HCEC 1CT (cell line): ENCODE measurements at regions not wholly inside any gene's neighbourhood (a gene's known extent, or its start where the extent isn't known, plus 50 kb on each side); places are given as distances from the start of the nearest gene placed in this dataset.

Experiments
- DNase-seq: peaks from one replicate; pipeline ENCODE4 v3.0.0-alpha.2; 2017

- no peak for DNase-seq
These were observed 114.7 kb upstream of the EEA1 start for GRCh38 chr12:93043877-93044209.

- DNase-seq, result no peak
These were observed 118.0 kb upstream of the EEA1 start for GRCh38 chr12:93047118-93047517.

- no peak for DNase-seq
These were observed 119.6 kb upstream of the EEA1 start for GRCh38 chr12:93048656-93049055.

- peak; percentile 64 for DNase-seq
These were observed 121.1 kb upstream of the EEA1 start for GRCh38 chr12:93050026-93050747.

GRCh38 chr12:93050748-93051081 is 121.6 kb upstream of the EEA1 start:
- DNase-seq, result no peak

GRCh38 chr12:93054021-93054420 is 124.9 kb upstream of the EEA1 start:
- DNase-seq, result no peak

- DNase-seq, result no peak
These were observed 126.1 kb upstream of the EEA1 start for GRCh38 chr12:93055221-93055620.

- DNase-seq, result no peak
These were observed 128.0 kb upstream of the EEA1 start for GRCh38 chr12:93056971-93057535.

GRCh38 chr12:93058280-93058679 is 129.2 kb upstream of the EEA1 start:
- DNase-seq, result no peak

GRCh38 chr12:93059288-93059687 is 130.2 kb upstream of the EEA1 start:
- DNase-seq, result no peak

- DNase-seq, result no peak
These were observed 131.0 kb upstream of the EEA1 start for GRCh38 chr12:93059925-93060665.

- DNase-seq, result no peak
These were observed 131.8 kb upstream of the EEA1 start for GRCh38 chr12:93060666-93061472.

- no peak for DNase-seq
These were observed 132.7 kb upstream of the EEA1 start for GRCh38 chr12:93061473-93062419.

GRCh38 chr12:93065896-93066295 is 136.8 kb upstream of the EEA1 start:
- no peak for DNase-seq

- no peak for DNase-seq
These were observed 143.2 kb upstream of the EEA1 start for GRCh38 chr12:93072340-93072739.

GRCh38 chr12:93073324-93073723 is 144.2 kb upstream of the EEA1 start:
- DNase-seq, result no peak

GRCh38 chr12:93078059-93078458 is 149.0 kb upstream of the EEA1 start:
- no peak for DNase-seq

GRCh38 chr12:93078577-93078976 is 149.5 kb upstream of the EEA1 start:
- no peak for DNase-seq

- no peak for DNase-seq
These were observed 150.2 kb upstream of the EEA1 start for GRCh38 chr12:93079271-93079670.

GRCh38 chr12:93079976-93080375 is 150.9 kb upstream of the EEA1 start:
- no peak for DNase-seq

GRCh38 chr12:93080452-93080851 is 151.4 kb upstream of the EEA1 start:
- DNase-seq, result no peak
